Neural cell (in vitro differentiated cells): ENCODE measurements at regions not wholly inside any gene's neighbourhood (a gene's known extent, or its start where the extent isn't known, plus 50 kb on each side); places are given as distances from the start of the nearest gene placed in this dataset.

ENCODE experiments used
- CTCF ChIP-seq: fragments of 450-650 bp; IDR thresholded peaks from 2 replicates; pipeline ENCODE4 v1.5.1; 2014; ENCODE audit warnings: antibody characterized with exemption, mild to moderate bottlenecking, moderate library complexity; ENCODE audit not compliant: poor library complexity, severe bottlenecking
- EP300 ChIP-seq: fragments of 450-650 bp; conservative IDR thresholded peaks from 2 replicates; pipeline ENCODE4 v1.6.1; 2014; ENCODE audit warnings: antibody characterized with exemption, mild to moderate bottlenecking, moderate library complexity; ENCODE audit not compliant: poor library complexity, severe bottlenecking
- EZH2 ChIP-seq: fragments of 200-600, 300-800 bp; shearing (Covaris generic), sonication (generic); IDR thresholded peaks from 2 replicates; pipeline ENCODE4 v1.6.1; 2014; ENCODE audit warnings: antibody characterized with exemption, low read length, borderline replicate concordance, mild to moderate bottlenecking; ENCODE audit not compliant: insufficient read depth, poor library complexity, severe bottlenecking
- MXI1 ChIP-seq: fragments of 450-650 bp; conservative IDR thresholded peaks from 2 replicates; pipeline ENCODE4 v1.6.1; 2014; ENCODE audit warnings: antibody characterized with exemption, mild to moderate bottlenecking; ENCODE audit not compliant: poor library complexity, severe bottlenecking
- POLR2AphosphoS5 ChIP-seq: IDR thresholded peaks from 2 replicates; pipeline ENCODE4 v1.6.1; 2012
- REST ChIP-seq: IDR thresholded peaks from 2 replicates; pipeline ENCODE4 v1.6.1; 2012; ENCODE audit warnings: borderline replicate concordance

- TF ChIP-seq CTCF = no peak
- TF ChIP-seq EZH2 = no peak
- TF ChIP-seq POLR2AphosphoS5 = no peak
- TF ChIP-seq EP300 = no peak
- TF ChIP-seq MXI1 = no peak
- TF ChIP-seq REST = no peak
Observed at GRCh38 chr10:69741671-69742355, 59.9 kb upstream of the COL13A1 start.
